LHCN-M2 (cell line): ENCODE measurements at regions not wholly inside any gene's neighbourhood (a gene's known extent, or its start where the extent isn't known, plus 50 kb on each side); places are given as distances from the start of the nearest gene placed in this dataset.
A peak's percentile ranks its signal among the peaks of the same experiment; 100 is the strongest.

Experiments used
- DNase-seq: peaks from one replicate; pipeline ENCODE4 v3.0.0-alpha.2; 2012; ENCODE audit warnings: low read depth

DNA sequence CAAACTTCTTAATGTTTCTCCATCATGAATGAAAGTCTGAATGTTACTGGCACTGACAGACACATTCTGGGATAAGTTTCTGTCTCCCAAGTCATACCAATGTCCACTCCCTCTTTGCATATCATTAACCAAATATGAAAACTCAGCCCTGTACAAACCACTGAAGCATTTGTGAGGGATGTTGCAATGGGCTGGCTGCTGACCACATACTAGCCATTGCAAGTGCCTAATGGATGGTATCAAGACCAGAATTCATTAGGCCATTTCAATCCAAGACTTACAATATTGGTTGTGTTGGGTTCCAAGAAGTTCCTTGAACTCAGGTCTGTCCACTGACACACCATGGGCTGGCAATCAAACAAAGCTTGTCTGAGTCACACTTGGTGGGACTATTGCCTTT is 73.8 kb downstream of the CBLN2 start:
- peak; percentile 22 for DNase-seq

DNA sequence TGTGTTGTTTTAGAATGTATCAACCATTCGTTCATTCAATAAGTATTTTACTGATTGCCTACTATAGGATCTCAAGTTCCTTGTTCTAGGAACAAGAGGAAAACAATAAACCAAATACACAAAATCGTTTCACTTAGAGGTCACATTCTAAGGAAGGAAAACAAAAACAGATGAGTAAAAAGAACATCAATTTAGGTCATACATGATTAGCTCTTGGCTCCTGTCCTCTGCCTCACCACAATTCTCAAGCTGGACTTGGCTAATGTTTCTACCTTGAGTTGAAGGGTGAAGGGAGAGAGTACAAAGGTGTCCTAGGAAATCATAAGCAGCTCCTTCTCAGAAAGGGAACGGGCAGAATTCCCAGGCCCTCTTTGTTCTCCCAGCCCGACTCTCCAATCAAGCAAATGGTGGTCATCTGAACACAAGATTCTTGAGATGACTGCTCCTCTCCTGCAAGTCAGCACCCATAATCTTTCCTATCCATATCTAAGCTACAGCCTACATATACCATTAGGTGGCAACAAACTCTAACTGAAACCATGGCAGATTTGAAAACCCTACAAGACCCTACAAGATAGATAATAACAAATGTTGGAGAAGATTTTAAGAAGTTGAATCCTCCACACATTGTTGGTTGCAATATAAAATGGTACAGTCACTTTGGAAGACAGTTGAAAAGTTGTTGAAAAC is 76.0 kb downstream of the CBLN2 start:
- no peak for DNase-seq

GRCh38 chr18:72460210-72460680 is 83.9 kb downstream of the CBLN2 start:
- DNase-seq: peak; percentile 83

- peak; percentile 55 for DNase-seq
These were observed 85.9 kb downstream of the CBLN2 start for GRCh38 chr18:72458271-72458670.

DNA sequence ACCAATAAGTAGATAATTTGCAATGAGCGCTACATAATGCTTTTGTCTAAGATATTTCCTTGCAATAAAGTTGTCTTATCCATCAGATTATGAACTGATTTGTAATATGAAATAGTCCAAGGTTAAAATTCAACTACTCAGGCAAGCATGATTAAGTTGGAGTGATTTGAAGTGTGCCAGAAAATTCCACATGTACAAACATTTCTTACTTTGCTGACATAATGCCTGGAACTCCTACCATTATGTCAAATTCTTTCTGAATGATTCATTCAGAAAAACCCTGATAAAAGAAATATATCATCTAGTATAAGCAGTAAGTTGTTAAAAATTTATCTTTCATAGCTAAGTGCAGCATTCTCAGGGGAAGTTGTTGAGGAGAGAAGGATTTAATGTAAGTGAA is 87.3 kb downstream of the CBLN2 start:
- DNase-seq: peak; percentile 56

GRCh38 chr18:72452328-72452727 is 91.8 kb downstream of the CBLN2 start:
- DNase-seq: no peak

DNA sequence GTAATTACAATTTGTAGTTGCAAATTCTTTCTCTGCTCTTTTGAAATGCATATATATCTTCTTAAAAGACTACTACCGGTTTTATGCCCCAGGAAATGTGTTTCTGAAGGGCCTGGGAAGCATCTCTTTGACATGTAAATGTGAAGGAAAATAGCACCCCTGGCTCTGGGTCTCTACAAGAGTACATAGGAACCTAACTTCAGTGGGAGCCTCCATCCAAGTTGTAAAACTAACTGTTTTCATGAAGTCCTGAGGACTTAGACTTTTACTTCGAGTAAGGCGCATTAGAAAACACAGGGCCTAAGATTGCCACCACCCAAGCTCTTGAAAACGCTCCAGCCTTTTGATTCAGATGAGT is 99.4 kb downstream of the CBLN2 start:
- DNase-seq: no peak

GRCh38 chr18:72444111-72444797 is 99.9 kb downstream of the CBLN2 start:
- DNase-seq: no peak

- DNase-seq: peak; percentile 8
These were observed 107.7 kb downstream of the CBLN2 start for GRCh38 chr18:72436401-72436800.

DNA sequence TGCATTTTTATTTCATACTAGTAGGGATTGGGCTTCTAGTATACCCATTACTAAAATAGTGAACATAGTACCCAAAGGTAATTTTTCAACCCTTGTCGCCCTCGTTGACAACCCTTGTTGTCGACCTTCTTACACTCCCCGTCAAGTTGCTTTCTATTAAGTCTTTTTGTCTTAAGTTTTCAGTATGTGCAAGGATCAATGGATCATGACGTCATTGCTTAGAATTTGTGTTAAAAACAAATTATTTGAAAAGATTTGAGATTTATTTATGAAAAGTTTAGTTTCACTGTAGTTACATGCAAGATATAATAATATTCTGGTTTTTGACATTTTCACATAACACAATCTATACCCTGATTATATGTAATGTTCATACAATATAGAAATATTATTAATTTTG is 110.4 kb downstream of the CBLN2 start:
- DNase-seq: no peak

- DNase-seq: peak; percentile 52
These were observed 116.4 kb downstream of the CBLN2 start for GRCh38 chr18:72427721-72428120.

DNA sequence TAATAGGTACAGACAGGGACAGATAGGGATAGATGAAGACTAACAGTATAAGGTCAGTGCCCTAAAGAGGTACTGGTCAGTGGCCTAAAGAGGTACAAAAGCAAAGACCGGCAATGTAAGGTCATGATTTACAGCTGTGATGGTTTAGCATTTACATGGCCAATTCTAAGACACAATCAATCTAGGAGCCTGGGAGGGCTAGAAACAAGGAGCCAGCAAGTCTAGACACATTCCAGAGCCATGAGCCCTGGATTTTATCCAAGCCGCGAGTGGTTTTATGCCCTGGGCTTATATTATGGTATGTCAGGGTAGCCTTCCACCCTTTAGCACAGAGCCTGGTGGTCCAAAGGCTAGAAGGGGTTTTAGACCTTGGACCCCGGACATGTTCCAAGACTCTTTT is 124.2 kb downstream of the CBLN2 start:
- peak; percentile 58 for DNase-seq

DNA sequence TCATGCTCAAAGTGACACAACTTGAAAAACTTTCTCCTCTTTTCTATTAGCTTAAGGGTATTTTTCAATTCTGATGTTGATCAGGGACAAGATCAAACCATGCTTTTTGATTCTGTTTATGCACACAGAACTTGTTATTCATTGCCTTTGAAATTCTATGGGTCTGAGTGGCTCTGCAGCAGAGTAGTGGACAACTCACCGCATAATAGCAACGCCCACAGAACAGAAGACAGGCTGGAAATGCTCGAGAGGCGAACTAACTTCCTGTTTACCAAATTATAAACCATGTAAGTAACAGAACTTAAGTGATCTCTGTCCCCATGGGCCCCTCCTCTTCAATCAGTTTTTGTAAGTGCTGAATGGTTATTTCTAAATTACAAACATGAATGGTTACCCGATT is 131.2 kb downstream of the CBLN2 start:
- peak; percentile 35 for DNase-seq

DNA sequence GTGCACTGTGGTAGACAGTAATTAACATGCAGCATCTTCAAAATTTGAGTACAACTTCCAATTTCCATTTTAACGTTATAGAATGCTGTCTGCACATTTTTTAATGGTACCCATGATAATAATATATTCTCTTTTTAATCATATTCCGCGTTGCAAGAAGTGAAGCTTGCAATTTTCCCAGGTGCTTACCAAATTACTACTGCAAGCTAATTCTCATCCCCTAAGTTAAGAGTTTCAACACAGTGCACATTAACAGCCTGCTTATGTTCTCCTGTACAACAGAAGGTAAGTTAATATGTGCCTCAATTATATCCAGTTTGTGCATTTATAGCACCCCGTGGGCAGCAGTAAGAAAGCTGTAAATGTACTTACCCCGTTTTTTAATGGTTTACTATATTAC is 132.9 kb downstream of the CBLN2 start:
- no peak for DNase-seq

GRCh38 chr18:72410399-72410798 is 133.7 kb downstream of the CBLN2 start:
- DNase-seq: peak; percentile 48

DNA sequence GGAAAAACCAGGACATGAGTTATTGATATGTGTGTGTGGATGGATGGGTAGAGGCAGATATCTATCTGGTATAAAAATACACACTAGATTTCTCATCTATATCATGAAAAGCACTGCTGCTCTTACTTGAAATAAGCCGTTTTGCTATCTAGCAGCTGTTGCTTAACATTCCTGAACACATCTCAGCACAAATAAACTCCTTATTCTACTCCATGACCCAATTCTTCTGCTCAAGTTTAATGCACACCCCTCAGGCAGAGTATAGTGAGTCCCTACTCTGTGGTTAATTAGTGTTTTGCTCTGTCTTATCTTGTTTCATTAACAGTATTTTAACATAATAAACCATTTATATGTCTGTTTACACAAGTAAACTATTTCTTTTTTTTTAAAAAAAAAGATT is 134.2 kb downstream of the CBLN2 start:
- peak; percentile 48 for DNase-seq

DNA sequence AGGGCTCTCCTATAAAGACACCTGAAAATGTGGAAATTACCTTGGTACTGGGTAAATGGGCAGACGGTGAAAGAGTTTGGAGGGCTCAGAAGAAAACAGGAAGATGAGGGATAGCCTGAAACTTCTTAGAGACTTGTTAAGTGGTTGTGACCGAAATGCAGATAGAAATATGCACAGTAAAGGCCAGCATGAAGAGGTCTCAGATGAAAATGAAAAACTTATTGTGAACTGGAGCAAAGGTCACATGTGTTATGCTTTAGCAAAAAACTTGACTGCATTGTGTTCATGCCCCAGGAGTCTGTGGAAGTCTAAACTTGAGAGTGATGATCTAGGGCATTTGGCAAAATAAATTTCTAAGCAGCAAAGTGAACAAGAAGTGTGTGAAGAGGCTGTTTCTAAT is 137.1 kb downstream of the CBLN2 start:
- DNase-seq: no peak

DNA sequence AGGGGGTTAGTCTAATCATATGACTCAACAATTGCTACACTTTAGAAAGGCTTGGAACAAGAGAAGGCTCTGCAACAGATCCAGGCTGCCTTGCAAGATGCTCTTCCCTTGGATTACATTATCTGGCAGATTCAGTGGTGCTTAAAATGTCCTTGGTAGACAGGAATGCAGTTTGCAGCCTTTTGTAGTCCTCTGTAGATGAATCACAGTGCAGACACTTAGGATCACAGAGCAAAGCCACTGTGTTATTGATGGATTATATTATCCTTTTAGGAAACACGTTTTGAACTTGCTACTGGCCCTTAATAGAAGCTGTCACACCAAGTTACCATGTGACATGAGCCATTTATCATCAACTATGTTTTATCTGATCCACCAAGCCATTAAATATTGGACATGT is 152.2 kb downstream of the CBLN2 start:
- no peak for DNase-seq

DNA sequence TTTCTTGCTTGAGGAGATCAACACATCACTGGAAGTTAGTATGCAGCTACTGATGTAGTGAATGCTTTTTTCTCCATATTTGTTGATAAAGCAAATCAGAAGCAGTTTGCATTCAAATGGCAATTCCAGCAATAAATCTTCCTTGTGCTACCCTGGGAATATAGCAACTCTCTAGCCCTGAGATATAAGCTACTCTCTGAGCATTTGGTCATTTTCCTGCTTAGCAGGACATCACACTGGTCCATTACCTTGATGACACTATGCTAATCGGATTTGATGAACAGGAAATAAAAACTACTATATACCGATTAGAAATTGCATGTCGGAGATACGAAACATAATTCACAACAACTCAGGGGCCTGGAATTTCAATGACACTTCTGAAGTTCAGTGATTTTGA is 152.7 kb downstream of the CBLN2 start:
- no peak for DNase-seq

- DNase-seq: peak; percentile 55
These were observed 166.1 kb downstream of the CBLN2 start for GRCh38 chr18:72378016-72378415.

DNA sequence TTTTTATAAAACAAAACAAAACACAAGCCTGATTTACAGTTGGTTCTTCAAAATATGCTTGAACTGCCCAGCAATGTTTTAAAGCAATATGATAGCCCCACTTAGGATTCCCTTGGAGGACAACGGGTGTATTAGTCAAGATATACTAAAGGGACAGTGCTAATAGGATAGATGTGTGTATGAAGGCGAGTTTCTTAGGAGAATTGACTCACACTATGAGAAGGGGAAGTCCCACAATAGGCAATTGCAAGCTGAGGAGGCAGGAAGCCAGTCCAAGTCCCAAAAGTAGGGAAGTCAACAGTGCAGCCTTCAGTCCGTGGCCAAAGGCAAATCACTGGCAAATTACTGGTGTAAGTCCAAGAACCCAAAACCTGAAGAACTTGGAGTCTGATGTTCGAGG is 167.9 kb downstream of the CBLN2 start:
- peak; percentile 72 for DNase-seq

DNA sequence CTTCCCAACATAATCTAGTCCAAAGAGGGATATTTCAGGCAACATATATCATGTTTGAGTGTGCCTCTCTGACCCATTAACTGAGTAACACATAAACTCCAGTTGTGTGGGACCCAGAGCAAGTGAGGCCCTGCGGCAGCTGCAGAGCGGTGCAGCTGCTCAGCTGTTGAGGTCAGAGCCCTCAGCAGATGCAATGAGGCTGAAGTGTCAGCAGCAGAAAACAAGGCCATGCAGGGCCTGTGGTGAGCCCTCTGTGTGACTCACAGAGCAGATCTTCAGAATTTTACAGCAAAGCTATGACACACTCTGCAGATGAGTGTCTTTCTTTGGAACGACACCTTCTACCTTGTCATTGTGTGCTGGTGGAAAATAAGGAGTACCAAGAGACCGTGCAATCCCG is 168.5 kb downstream of the CBLN2 start:
- DNase-seq: peak; percentile 99

DNA sequence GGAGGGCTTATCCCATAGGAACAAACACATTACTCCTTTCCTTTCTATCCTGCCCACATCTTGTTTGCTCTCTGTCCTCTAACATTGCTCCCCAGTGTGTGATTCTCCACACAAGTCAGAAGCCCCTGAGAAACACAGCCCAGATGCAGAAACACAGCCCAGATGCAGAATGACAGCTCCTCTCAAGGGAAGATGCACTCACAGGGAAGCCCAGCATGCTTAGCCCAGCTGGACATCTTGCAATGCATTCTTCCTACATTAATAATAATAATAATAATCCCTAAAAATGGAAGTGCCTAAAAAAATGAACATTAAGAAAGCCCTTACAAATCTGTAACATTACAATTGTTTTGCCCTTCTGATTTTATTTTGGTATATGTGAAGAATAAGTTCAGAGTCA is 172.1 kb downstream of the CBLN2 start:
- no peak for DNase-seq
